Panc1 (cell line): ENCODE measurements at regions not wholly inside any gene's neighbourhood (a gene's known extent, or its start where the extent isn't known, plus 50 kb on each side); places are given as distances from the start of the nearest gene placed in this dataset.
"Not testable (repeated sequence)": the region's sequence is repeated elsewhere in the genome, so short reads cannot be mapped to it uniquely, and the experiment has no call there.

Experiments used
- ATAC-seq: fragments of 200-7000 bp; cut with Tn5 transposase; 2 replicates; pipeline ENCODE4 v1.9.1; 2020; ENCODE audit warnings: mild to moderate bottlenecking, moderate library complexity
- BruUV-seq: library from RNA; stranded (reverse); fragments of 400-500 nt; replicated peaks from 2 replicates; lab custom pipeline; 2021; lab: Mats Ljungman, UMichigan
- CTCF ChIA-PET: fragments of 300-600 bp; sonication (Branson Sonifier 250); formaldehyde crosslinking; loops from one replicate; lab custom pipeline; 2022; ENCODE audit warnings: antibody characterized with exemption; lab: Charles Lee
- POLR2A ChIA-PET: fragments of 300-600 bp; sonication (Branson Sonifier 250); formaldehyde crosslinking; loops from one replicate; lab custom pipeline; 2022; ENCODE audit warnings: antibody characterized with exemption; lab: Charles Lee
- DNase-seq: peaks from one replicate; pipeline ENCODE4 v3.0.0-alpha.2; 2010; ENCODE audit warnings: low read depth, low spot score
- H3K27ac ChIP-seq: 2 replicates; pipeline ENCODE4 v1.5.1; 2011; ENCODE audit warnings: mild to moderate bottlenecking, low read length, inconsistent platforms
- H3K27me3 ChIP-seq: fragments of 200-500 bp; sonication (Bioruptor generic); 2 replicates; pipeline ENCODE4 v1.6.0; 2014; ENCODE audit warnings: low read length, inconsistent platforms; ENCODE audit not compliant: control insufficient read depth, insufficient read depth
- H3K36me3 ChIP-seq: fragments of 200-500 bp; sonication (Bioruptor generic); 2 replicates; pipeline ENCODE4 v1.5.1; 2014; ENCODE audit warnings: inconsistent platforms, mild to moderate bottlenecking, low read length, moderate library complexity; ENCODE audit not compliant: control insufficient read depth, insufficient read depth
- H3K4me1 ChIP-seq: 2 replicates; pipeline ENCODE4 v1.5.1; 2011; ENCODE audit warnings: inconsistent platforms, mild to moderate bottlenecking, low read length, moderate library complexity; ENCODE audit not compliant: control insufficient read depth, insufficient read depth
- H3K4me3 ChIP-seq, 2 experiments: 2 replicates each; pipeline ENCODE4 v1.5.1; 2011 to 2012; ENCODE audit warnings: low read depth in 2 of 2, low read length in 2 of 2, mild to moderate bottlenecking in 2 of 2, inconsistent platforms in 1 of 2, moderate library complexity in 1 of 2
- H3K9me3 ChIP-seq: fragments of 200-500 bp; sonication (Bioruptor generic); 2 replicates; pipeline ENCODE4 v1.5.1; 2014; ENCODE audit warnings: low read depth, mild to moderate bottlenecking, inconsistent platforms, low read length, moderate library complexity; ENCODE audit not compliant: control insufficient read depth, insufficient read depth
- CTCF ChIP-seq: fragments of 450-650 bp; IDR thresholded peaks from 2 replicates; pipeline ENCODE4 v1.5.1; 2017; ENCODE audit warnings: mild to moderate bottlenecking
- POLR2AphosphoS5 ChIP-seq: IDR thresholded peaks from 2 replicates; pipeline ENCODE4 v1.6.1; 2012; ENCODE audit warnings: mild to moderate bottlenecking, low read depth, low read length, moderate library complexity
- REST ChIP-seq, 2 experiments: IDR thresholded peaks; 2 replicates each; pipeline ENCODE4 v1.6.1; 2011 to 2012; ENCODE audit warnings: low read depth in 2 of 2, control low read depth in 1 of 2, low read length in 1 of 2, mild to moderate bottlenecking in 1 of 2, moderate library complexity in 1 of 2; ENCODE audit not compliant: insufficient read depth in 1 of 2
- SIN3A ChIP-seq: IDR thresholded peaks from 2 replicates; pipeline ENCODE4 v1.6.1; 2012; ENCODE audit warnings: low read depth, mild to moderate bottlenecking, low read length, moderate library complexity, borderline replicate concordance; ENCODE audit not compliant: insufficient read depth
- TCF7L2 ChIP-seq: IDR thresholded peaks from 2 replicates; pipeline ENCODE4 v1.6.1; 2011; ENCODE audit warnings: mild to moderate bottlenecking, low read depth, low read length, inconsistent platforms
- in situ Hi-C: cut with HindIII; loops from 2 replicates; pipeline ENCODE4 v1.10.0; 2016; ENCODE audit warnings: low sequenced_read_pairs, low pct_unique_long_range_greater_than_20kb
- intact Hi-C: fragments of 100-400 bp; cut with micrococcal nuclease; formaldehyde crosslinking; loops from one replicate; pipeline ENCODE4 v1.10.0; 2022; ENCODE audit not compliant: unreplicated experiment

GRCh38 chrX:41023098-41023497 is 62.1 kb upstream of the USP9X start:
- DNase-seq (no peak), ATAC-seq (no peak)
- ChIA-PET POLR2A (no interaction called here), CTCF (no interaction called here)
- Histone ChIP-seq H3K36me3 (no peaks in the 10 kb centered on the region), H3K9me3 (no peaks in the 10 kb centered on the region), H3K4me3 (no peak overlapping the region), H3K4me1 (no peaks in the 10 kb centered on the region), H3K27ac (no peak overlapping the region), H3K27me3 (no peaks in the 10 kb centered on the region)
- in situ Hi-C loops, result no loop called here
- TF ChIP-seq TCF7L2 (no peak), POLR2AphosphoS5 (no peak), CTCF (no peak), SIN3A (no peak), REST (IDR thresholded peaks at IDR 0.05; ENCODE audit: insufficient read depth in 1 of 2, low read depth in 2 of 2, low read length in 1 of 2) (no peak)
- no TSS peak for BruUV-seq
- intact Hi-C loops, result no loop called here

- BruUV-seq, H3K27me3 ChIP-seq, H3K9me3 ChIP-seq, POLR2A ChIA-PET, H3K4me1 ChIP-seq, DNase-seq, intact Hi-C loops, ATAC-seq, H3K36me3 ChIP-seq, in situ Hi-C loops, H3K27ac ChIP-seq, H3K4me3 ChIP-seq: not testable (repeated sequence)
- TF ChIP-seq CTCF, result peak; percentile 42
- CTCF ChIA-PET, result interaction anchor here (1.4 kb wide), 1 partner anchor 90 kb away, joined by 3 read pairs; no protein-coding TSS in a partner anchor
Observed at GRCh38 chrX:41024335-41024734, 60.9 kb upstream of the USP9X start.
